ENCODE measurements at regions not wholly inside any gene's neighbourhood (a gene's known extent, or its start where the extent isn't known, plus 50 kb on each side); places are given as distances from the start of the nearest gene placed in this dataset.

- no peak for TF ChIP-seq CTCF (IDR thresholded peaks at IDR 0.05; ENCODE audit: insufficient read depth, low read length)
- no peak for TF ChIP-seq GABPA (IDR thresholded peaks at IDR 0.05; ENCODE audit: low read depth)
- TF ChIP-seq SPI1 (IDR thresholded peaks at IDR 0.05; ENCODE audit: borderline replicate concordance, low read depth), result no peak
- no peak for TF ChIP-seq POLR2AphosphoS5 (IDR thresholded peaks at IDR 0.05; ENCODE audit: low read depth)
Measured at GRCh38 chr14:80316441-80316840, 105.1 kb upstream of the DIO2 start.

All from HL-60 (cell line).